ENCODE measurements at regions not wholly inside any gene's neighbourhood (a gene's known extent, or its start where the extent isn't known, plus 50 kb on each side); places are given as distances from the start of the nearest gene placed in this dataset.

DNA sequence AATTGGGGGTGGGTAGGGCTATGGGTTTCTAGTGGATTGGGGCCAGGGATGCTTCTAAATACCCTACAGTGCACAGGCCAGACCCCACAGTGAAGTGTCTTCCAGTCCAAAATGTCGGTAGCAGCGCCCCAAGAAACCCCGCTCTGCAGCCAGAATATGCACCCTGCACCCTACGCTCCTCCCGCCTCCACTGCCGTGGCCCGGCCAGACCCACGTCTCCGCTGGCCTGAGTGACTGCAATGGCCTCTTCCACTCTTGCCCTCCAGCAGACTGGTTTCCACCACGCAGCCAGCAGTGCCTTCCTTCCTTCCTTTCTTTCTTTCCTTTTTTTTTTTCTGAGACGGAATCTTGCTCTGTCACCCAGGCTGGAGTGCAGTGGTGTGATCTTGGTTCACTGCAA is 91.4 kb upstream of the TAF1B start:
- no peak overlapping the region for H3K4me3 ChIP-seq (ENCODE audit: insufficient read depth in 1 of 2, low read depth in 1 of 2, low read length in 2 of 2)
- H2AFZ ChIP-seq (ENCODE audit: low read depth, low read length) = no peak overlapping the region
- H3K4ac ChIP-seq (ENCODE audit: low read depth in 1 of 2, low read length in 2 of 2) = no peak overlapping the region
- H4K91ac ChIP-seq (ENCODE audit: low read length) = no peak overlapping the region
- no peak overlapping the region for H3K14ac ChIP-seq (ENCODE audit: low read length in 2 of 2)
- DNase-seq = no peak
- H3K36me3 ChIP-seq (ENCODE audit: control insufficient read depth in 1 of 2, insufficient read depth in 2 of 2, low read depth in 1 of 2, low read length in 2 of 2) = no peaks in the 10 kb centered on the region
- H2AK5ac ChIP-seq (ENCODE audit: low read length, severe bottlenecking) = no peak overlapping the region
- H3K79me1 ChIP-seq (replicated peaks; ENCODE audit: low read length, poor library complexity, severe bottlenecking) = no peaks in the 10 kb centered on the region
- 95% methylated on average over 11 of the region's 11 CpGs for WGBS
- H3K23ac ChIP-seq (ENCODE audit: low read length in 2 of 2) = no peak overlapping the region
- H2BK15ac ChIP-seq (ENCODE audit: low read depth, poor library complexity, severe bottlenecking) = no peak overlapping the region
- H2BK120ac ChIP-seq (ENCODE audit: low read depth, low read length) = no peak overlapping the region
- H3K9me3 ChIP-seq (ENCODE audit: control insufficient read depth, low read length) = no peaks in the 10 kb centered on the region
- no peak overlapping the region for H3K18ac ChIP-seq (ENCODE audit: low read depth in 1 of 2, low read length in 2 of 2)
- H2BK12ac ChIP-seq (ENCODE audit: low read length in 2 of 2) = no peak overlapping the region
- H3K4me2 ChIP-seq (ENCODE audit: low read length, poor library complexity, severe bottlenecking) = no peak overlapping the region
- no peak overlapping the region for H3K27ac ChIP-seq (ENCODE audit: low read length, poor library complexity, severe bottlenecking)
- peaks cover 0 to 5% of the 10 kb centered on the region in 2 experiments for H3K27me3 ChIP-seq (ENCODE audit: control insufficient read depth in 1 of 2, insufficient read depth in 1 of 2, low read length in 2 of 2)
- no peak overlapping the region for H3K9ac ChIP-seq (ENCODE audit: low read length)
- peaks cover 23% of the 10 kb centered on the region for H3K4me1 ChIP-seq (ENCODE audit: control insufficient read depth, insufficient read depth, low read depth, low read length)
- no peak overlapping the region for H2BK5ac ChIP-seq (ENCODE audit: low read depth, low read length, poor library complexity, severe bottlenecking)
- no peak overlapping the region for H4K8ac ChIP-seq (ENCODE audit: low read length)

DNA sequence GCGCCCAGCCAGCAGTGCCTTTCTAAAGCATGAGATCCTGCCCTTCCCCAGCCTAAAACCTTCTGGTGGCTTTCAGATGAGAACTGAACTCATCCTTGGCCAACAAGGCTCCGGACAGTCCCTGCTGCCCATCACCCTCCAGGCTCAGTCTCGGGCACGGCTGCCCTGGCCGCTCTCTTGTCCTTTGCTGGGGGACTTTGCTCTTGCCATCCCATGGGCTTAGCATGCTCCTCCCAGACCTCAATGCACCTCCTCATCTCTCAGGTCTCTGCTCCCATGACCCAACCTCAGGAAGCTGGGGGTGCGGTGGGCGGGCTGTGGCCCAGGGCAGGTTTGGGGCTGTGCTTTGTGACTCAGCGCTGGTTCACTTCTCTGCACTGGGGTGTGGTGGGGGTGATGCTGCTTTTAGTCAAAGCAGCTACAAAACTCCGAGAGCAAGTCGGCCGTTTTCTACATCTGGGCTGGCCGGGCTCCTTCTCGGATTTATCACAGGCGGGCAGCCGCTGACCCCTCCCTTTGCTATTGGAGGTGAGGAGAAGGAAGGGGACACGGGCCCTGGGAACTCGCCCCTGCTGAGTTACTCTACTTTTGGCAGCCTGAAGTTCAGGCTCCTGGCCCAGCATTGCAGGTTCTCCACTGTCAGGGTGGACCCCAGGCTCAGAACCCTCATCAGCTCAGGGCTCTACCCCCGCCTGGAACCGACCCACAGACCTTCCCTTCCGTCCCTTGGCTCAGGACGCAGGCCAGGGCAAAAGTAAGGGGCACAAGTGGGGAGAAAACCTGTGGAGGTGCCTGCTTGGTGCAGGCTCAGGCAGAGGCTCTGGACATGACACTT is 90.6 kb upstream of the TAF1B start:
- Histone ChIP-seq H2AFZ (ENCODE audit: low read depth, low read length) (peak overlapping the region; percentile 30), H3K27ac (ENCODE audit: low read length, poor library complexity, severe bottlenecking) (no peak overlapping the region), H3K4me1 (ENCODE audit: control insufficient read depth, insufficient read depth, low read depth, low read length) (peaks cover 31% of the 10 kb centered on the region), H3K9me3 (ENCODE audit: control insufficient read depth, low read length) (no peaks in the 10 kb centered on the region), H4K8ac (ENCODE audit: low read length) (peak overlapping the region; percentile 83), H2BK15ac (ENCODE audit: low read depth, poor library complexity, severe bottlenecking) (peak overlapping the region; percentile 44), H2AK5ac (ENCODE audit: low read length, severe bottlenecking) (no peak overlapping the region), H2BK12ac (ENCODE audit: low read length in 2 of 2) (peak overlapping the region; percentile 3 to 90), H3K18ac (ENCODE audit: low read depth in 1 of 2, low read length in 2 of 2) (peak overlapping the region; percentile 16 to 90), H3K27me3 (ENCODE audit: control insufficient read depth in 1 of 2, insufficient read depth in 1 of 2, low read length in 2 of 2) (peaks cover 0 to 5% of the 10 kb centered on the region in 2 experiments), H3K4ac (ENCODE audit: low read depth in 1 of 2, low read length in 2 of 2) (peak overlapping the region in 1 of 2 experiments; percentile 7), H3K4me2 (ENCODE audit: low read length, poor library complexity, severe bottlenecking) (peak overlapping the region; percentile 21), H3K23ac (ENCODE audit: low read length in 2 of 2) (peak overlapping the region in 1 of 2 experiments; percentile 27), H3K9ac (ENCODE audit: low read length) (peak overlapping the region; percentile 94), H3K79me1 (replicated peaks; ENCODE audit: low read length, poor library complexity, severe bottlenecking) (no peaks in the 10 kb centered on the region), H4K91ac (ENCODE audit: low read length) (peak overlapping the region; percentile 64), H3K14ac (ENCODE audit: low read length in 2 of 2) (peak overlapping the region in 1 of 2 experiments; percentile 58), H3K36me3 (ENCODE audit: control insufficient read depth in 1 of 2, insufficient read depth in 2 of 2, low read depth in 1 of 2, low read length in 2 of 2) (no peaks in the 10 kb centered on the region), H2BK120ac (ENCODE audit: low read depth, low read length) (no peak overlapping the region), H3K4me3 (ENCODE audit: insufficient read depth in 1 of 2, low read depth in 1 of 2, low read length in 2 of 2) (peak overlapping the region in 1 of 2 experiments; percentile 69), H2BK5ac (ENCODE audit: low read depth, low read length, poor library complexity, severe bottlenecking) (no peak overlapping the region)
- WGBS = 80% methylated on average over 19 of the region's 21 CpGs
- DNase-seq = no peak

DNA sequence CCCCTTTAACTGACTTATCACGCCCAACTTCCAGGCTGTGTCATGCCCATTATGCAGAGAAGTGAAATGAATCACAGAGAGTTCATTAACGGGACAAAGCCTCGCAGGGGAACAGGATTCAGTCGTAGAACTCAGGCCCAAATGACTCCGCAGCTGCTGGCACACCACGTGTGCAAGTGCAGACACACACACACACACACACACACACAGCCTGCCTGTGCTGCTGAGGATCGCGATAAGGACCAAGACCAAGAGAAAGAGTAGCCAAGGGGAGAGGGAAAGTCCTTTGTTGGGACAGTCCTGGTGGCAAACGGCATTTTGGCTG is 90.0 kb upstream of the TAF1B start:
- Histone ChIP-seq H3K4me2 (ENCODE audit: low read length, poor library complexity, severe bottlenecking) (peak overlapping the region; percentile 21), H3K27ac (ENCODE audit: low read length, poor library complexity, severe bottlenecking) (no peak overlapping the region), H2AFZ (ENCODE audit: low read depth, low read length) (peak overlapping the region; percentile 30), H3K79me1 (replicated peaks; ENCODE audit: low read length, poor library complexity, severe bottlenecking) (no peaks in the 10 kb centered on the region), H2AK5ac (ENCODE audit: low read length, severe bottlenecking) (no peak overlapping the region), H3K36me3 (ENCODE audit: control insufficient read depth in 1 of 2, insufficient read depth in 2 of 2, low read depth in 1 of 2, low read length in 2 of 2) (no peaks in the 10 kb centered on the region), H3K4me1 (ENCODE audit: control insufficient read depth, insufficient read depth, low read depth, low read length) (peaks cover 36% of the 10 kb centered on the region), H2BK12ac (ENCODE audit: low read length in 2 of 2) (peak overlapping the region in 1 of 2 experiments; percentile 8), H2BK15ac (ENCODE audit: low read depth, poor library complexity, severe bottlenecking) (peak overlapping the region; percentile 44), H3K9ac (ENCODE audit: low read length) (peak overlapping the region; percentile 94), H2BK120ac (ENCODE audit: low read depth, low read length) (no peak overlapping the region), H3K14ac (ENCODE audit: low read length in 2 of 2) (no peak overlapping the region), H3K4me3 (ENCODE audit: insufficient read depth in 1 of 2, low read depth in 1 of 2, low read length in 2 of 2) (peak overlapping the region in 1 of 2 experiments; percentile 69), H3K23ac (ENCODE audit: low read length in 2 of 2) (peak overlapping the region in 1 of 2 experiments; percentile 27), H3K27me3 (ENCODE audit: control insufficient read depth in 1 of 2, insufficient read depth in 1 of 2, low read length in 2 of 2) (peaks cover 0 to 5% of the 10 kb centered on the region in 2 experiments), H3K9me3 (ENCODE audit: control insufficient read depth, low read length) (no peaks in the 10 kb centered on the region), H3K4ac (ENCODE audit: low read depth in 1 of 2, low read length in 2 of 2) (peak overlapping the region in 1 of 2 experiments; percentile 7), H2BK5ac (ENCODE audit: low read depth, low read length, poor library complexity, severe bottlenecking) (no peak overlapping the region), H4K8ac (ENCODE audit: low read length) (peak overlapping the region; percentile 83), H4K91ac (ENCODE audit: low read length) (peak overlapping the region; percentile 64), H3K18ac (ENCODE audit: low read depth in 1 of 2, low read length in 2 of 2) (peak overlapping the region; percentile 16 to 90)
- WGBS = 21% methylated on average over 7 of the region's 9 CpGs
- peak; percentile 85 for DNase-seq

DNA sequence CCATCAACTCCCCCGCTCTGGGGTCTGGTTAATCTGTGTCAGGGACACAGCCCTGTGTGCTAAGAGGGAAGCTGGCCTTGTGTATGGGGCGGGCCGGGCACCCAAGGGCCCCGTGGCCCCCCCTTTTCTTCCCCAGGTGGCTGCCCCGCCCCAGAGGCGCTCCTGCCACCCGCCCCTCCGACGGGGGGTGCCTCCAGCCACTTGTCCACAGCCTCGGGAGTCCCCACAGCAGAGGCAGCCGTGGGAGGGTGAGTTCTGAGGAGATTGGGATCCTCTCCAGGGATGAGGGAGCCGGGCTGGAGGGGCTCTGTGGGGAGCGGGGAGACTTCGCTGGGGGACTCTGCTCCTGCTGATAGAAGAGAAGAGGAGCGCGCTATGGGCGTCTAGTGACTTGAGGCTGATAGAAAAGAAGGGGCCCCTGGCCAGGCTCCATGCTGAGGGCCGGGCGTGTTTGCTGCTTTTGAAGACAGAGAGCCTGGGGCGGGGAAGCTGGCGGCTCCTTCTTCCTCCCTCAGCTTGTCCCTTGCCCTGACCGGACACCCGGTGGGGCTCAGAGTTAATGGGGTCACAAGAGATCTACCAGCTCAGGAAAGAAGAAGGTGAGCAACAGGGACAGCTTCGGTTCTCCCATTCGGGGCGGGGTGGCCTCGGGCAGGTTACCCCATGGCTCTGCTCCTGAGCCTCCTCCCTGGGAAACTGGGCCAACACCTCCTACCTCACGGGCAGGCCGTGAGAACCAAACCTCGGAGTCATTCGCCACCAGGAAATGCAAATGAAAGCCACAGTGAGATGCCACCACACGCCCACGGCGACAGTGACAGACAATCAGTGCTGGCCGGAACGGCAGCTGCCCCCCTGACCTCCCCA is 89.4 kb upstream of the TAF1B start:
- Histone ChIP-seq H2AK5ac (ENCODE audit: low read length, severe bottlenecking) (no peak overlapping the region), H4K8ac (ENCODE audit: low read length) (no peak overlapping the region), H2BK120ac (ENCODE audit: low read depth, low read length) (peak overlapping the region; percentile 37), H3K4ac (ENCODE audit: low read depth in 1 of 2, low read length in 2 of 2) (no peak overlapping the region), H3K79me1 (replicated peaks; ENCODE audit: low read length, poor library complexity, severe bottlenecking) (no peaks in the 10 kb centered on the region), H3K18ac (ENCODE audit: low read depth in 1 of 2, low read length in 2 of 2) (peak overlapping the region in 1 of 2 experiments; percentile 90), H3K36me3 (ENCODE audit: control insufficient read depth in 1 of 2, insufficient read depth in 2 of 2, low read depth in 1 of 2, low read length in 2 of 2) (no peaks in the 10 kb centered on the region), H4K91ac (ENCODE audit: low read length) (peak overlapping the region; percentile 20), H3K9me3 (ENCODE audit: control insufficient read depth, low read length) (no peaks in the 10 kb centered on the region), H3K9ac (ENCODE audit: low read length) (peak overlapping the region; percentile 94), H3K27ac (ENCODE audit: low read length, poor library complexity, severe bottlenecking) (no peak overlapping the region), H2BK15ac (ENCODE audit: low read depth, poor library complexity, severe bottlenecking) (peak overlapping the region; percentile 38), H3K14ac (ENCODE audit: low read length in 2 of 2) (no peak overlapping the region), H3K4me2 (ENCODE audit: low read length, poor library complexity, severe bottlenecking) (no peak overlapping the region), H3K23ac (ENCODE audit: low read length in 2 of 2) (peak overlapping the region in 1 of 2 experiments; percentile 42), H3K27me3 (ENCODE audit: control insufficient read depth in 1 of 2, insufficient read depth in 1 of 2, low read length in 2 of 2) (peaks cover 0 to 7% of the 10 kb centered on the region in 2 experiments), H3K4me1 (ENCODE audit: control insufficient read depth, insufficient read depth, low read depth, low read length) (peaks cover 37% of the 10 kb centered on the region), H3K4me3 (ENCODE audit: insufficient read depth in 1 of 2, low read depth in 1 of 2, low read length in 2 of 2) (peak overlapping the region in 1 of 2 experiments; percentile 69), H2AFZ (ENCODE audit: low read depth, low read length) (no peak overlapping the region), H2BK12ac (ENCODE audit: low read length in 2 of 2) (peak overlapping the region in 1 of 2 experiments; percentile 74), H2BK5ac (ENCODE audit: low read depth, low read length, poor library complexity, severe bottlenecking) (no peak overlapping the region)
- no peak for DNase-seq
- 83% methylated on average over 34 of the region's 36 CpGs for WGBS
